ENCODE measurements at regions not wholly inside any gene's neighbourhood (a gene's known extent, or its start where the extent isn't known, plus 50 kb on each side); places are given as distances from the start of the nearest gene placed in this dataset.

DNA sequence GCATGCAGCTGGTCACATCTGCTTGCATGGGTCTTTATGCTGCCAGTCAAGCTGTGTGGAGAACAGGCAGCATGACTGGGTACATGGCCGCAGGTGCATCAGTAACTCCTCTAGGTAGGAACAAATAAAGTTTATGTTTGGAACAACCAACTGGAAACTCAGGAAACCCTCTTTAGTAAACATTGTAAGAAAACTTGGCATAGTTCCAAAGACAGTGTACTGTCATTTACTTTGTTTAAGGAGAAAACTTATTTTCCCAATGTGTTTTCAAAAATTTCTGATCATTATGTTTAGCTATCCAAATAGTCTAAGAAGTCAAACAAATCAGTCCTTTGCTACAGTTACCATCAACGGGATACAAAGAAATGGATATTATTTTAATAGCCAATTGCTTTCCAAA is 386.0 kb downstream of the CHSY3 start:
- H3K27ac Mint-ChIP-seq (ENCODE audit: low read depth, unreplicated experiment), result no peak overlapping the region
- H3K27me3 Mint-ChIP-seq (ENCODE audit: insufficient read depth, unreplicated experiment), result no peaks in the 10 kb centered on the region
- no TSS peak for BruUV-seq (replicated peaks)
- peak; percentile 27 for DNase-seq (ENCODE audit: unreplicated experiment)
- ChIA-PET POLR2A (interaction anchor here (0.5 to 1.2 kb wide), 4 partner anchors 13 to 179 kb away, joined by 3 read pairs; no protein-coding TSS in a partner anchor), CTCF (interaction anchor here (0.8 to 1.0 kb wide), 2 partner anchors 32 to 526 kb away, joined by 3 read pairs; no protein-coding TSS in a partner anchor)
- no peaks in the 10 kb centered on the region for H3K9me3 Mint-ChIP-seq (ENCODE audit: unreplicated experiment)
- TF ChIP-seq, protein P1, sequence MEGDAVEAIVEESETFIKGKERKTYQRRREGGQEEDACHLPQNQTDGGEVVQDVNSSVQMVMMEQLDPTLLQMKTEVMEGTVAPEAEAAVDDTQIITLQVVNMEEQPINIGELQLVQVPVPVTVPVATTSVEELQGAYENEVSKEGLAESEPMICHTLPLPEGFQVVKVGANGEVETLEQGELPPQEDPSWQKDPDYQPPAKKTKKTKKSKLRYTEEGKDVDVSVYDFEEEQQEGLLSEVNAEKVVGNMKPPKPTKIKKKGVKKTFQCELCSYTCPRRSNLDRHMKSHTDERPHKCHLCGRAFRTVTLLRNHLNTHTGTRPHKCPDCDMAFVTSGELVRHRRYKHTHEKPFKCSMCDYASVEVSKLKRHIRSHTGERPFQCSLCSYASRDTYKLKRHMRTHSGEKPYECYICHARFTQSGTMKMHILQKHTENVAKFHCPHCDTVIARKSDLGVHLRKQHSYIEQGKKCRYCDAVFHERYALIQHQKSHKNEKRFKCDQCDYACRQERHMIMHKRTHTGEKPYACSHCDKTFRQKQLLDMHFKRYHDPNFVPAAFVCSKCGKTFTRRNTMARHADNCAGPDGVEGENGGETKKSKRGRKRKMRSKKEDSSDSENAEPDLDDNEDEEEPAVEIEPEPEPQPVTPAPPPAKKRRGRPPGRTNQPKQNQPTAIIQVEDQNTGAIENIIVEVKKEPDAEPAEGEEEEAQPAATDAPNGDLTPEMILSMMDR (IDR thresholded peaks at IDR 0.05; ENCODE audit: unreplicated experiment), result no peak
- H3K36me3 Mint-ChIP-seq (ENCODE audit: insufficient read depth, unreplicated experiment), result no peaks in the 10 kb centered on the region
- peaks cover 22% of the 10 kb centered on the region for H3K4me1 Mint-ChIP-seq (ENCODE audit: insufficient read depth, unreplicated experiment)
- intact Hi-C loops (cut with micrococcal nuclease), result no loop called here
- no peak overlapping the region for H3K4me3 Mint-ChIP-seq (ENCODE audit: unreplicated experiment)

DNA sequence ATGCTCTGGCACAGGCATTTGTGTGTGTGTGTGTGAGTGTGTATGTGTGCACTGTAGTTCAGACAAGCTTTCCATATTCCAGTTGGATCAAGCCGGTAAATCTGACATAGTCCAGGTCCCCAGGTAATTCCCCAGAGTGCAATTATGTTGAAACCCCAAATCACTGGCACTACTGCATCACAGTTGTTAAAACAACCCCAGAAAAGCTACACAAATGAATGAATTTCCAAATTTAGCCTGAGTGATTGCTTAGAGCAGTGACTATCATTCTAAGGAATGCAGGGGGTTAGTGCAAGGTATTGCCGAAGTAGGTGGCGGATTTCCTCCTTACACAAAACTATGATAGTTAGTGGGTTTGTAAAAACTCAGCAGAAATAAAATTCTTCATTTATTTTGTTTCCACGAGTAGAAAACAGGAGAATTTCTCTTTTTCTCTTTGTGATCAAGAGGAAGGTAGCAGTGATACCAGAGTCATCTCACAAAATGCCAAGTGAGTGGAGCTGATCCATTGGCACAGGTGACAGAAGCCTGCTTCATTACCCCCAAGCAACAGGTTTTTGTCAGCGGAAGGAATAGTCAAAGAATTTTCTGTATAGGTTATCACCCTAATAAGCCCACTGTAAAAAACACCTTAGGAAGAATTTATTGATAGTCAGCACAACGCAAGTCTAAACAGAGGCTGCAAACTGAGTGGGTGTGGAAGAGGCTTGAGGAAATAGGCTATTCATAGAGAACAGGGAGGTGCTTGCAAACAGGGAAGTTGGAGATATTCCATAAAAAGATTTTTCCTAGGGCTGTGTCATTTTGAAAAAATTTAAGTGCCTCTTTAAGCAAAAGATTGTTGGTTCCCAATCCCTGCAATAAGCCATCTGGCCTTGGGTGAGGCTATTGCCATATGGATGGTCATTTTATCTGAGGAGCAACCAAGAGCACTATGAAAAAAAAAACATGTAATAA is 385.1 kb downstream of the CHSY3 start:
- H3K27me3 Mint-ChIP-seq (ENCODE audit: insufficient read depth, unreplicated experiment), result no peaks in the 10 kb centered on the region
- peaks cover 22% of the 10 kb centered on the region for H3K4me1 Mint-ChIP-seq (ENCODE audit: insufficient read depth, unreplicated experiment)
- no peaks in the 10 kb centered on the region for H3K36me3 Mint-ChIP-seq (ENCODE audit: insufficient read depth, unreplicated experiment)
- TF ChIP-seq, protein P1 (IDR thresholded peaks at IDR 0.05; ENCODE audit: unreplicated experiment), result no peak
- intact Hi-C loops (cut with micrococcal nuclease), result loop anchor here (2.0 to 10.0 kb wide), 2 partner anchors 43 to 435 kb away; no protein-coding TSS in a partner anchor
- peak; percentile 88 for DNase-seq (ENCODE audit: unreplicated experiment)
- H3K4me3 Mint-ChIP-seq (ENCODE audit: unreplicated experiment), result peak overlapping the region; percentile 66
- POLR2A ChIA-PET, result interaction anchor here (0.6 to 2.2 kb wide), 13 partner anchors 10 to 817 kb away, joined by 3 to 5 read pairs (median 3); no protein-coding TSS in a partner anchor
- BruUV-seq (replicated peaks), result TSS peak; percentile 48
- peak overlapping the region; percentile 73 for H3K27ac Mint-ChIP-seq (ENCODE audit: low read depth, unreplicated experiment)
- CTCF ChIA-PET, result interaction anchor here (0.6 to 1.2 kb wide), 5 partner anchors 10 to 423 kb away, joined by 3 to 4 read pairs (median 3); no protein-coding TSS in a partner anchor
- H3K9me3 Mint-ChIP-seq (ENCODE audit: unreplicated experiment), result no peaks in the 10 kb centered on the region

DNA sequence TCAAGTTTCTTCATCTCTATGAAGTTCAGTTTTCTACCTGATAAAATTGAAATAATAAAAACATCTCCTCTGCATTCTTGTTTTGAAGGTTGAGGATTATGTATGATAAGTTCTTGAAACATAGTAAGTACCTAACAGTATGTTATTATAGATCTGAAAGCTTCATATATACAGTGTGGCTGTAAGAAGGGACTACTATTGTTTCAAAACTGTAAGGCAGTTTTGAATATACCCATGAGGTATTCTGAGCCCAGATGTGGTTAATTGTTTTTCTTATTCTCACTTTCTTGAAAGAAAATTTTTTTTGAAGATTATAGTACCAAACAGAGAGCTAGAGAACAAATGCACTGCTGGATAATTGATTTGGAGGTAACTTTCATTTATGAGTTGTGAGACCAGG is 383.2 kb downstream of the CHSY3 start:
- DNase-seq (ENCODE audit: unreplicated experiment), result no peak
- no peak overlapping the region for H3K4me3 Mint-ChIP-seq (ENCODE audit: unreplicated experiment)
- H3K27ac Mint-ChIP-seq (ENCODE audit: low read depth, unreplicated experiment), result no peak overlapping the region
- TF ChIP-seq, protein P1 (IDR thresholded peaks at IDR 0.05; ENCODE audit: unreplicated experiment), result no peak
- no peaks in the 10 kb centered on the region for H3K36me3 Mint-ChIP-seq (ENCODE audit: insufficient read depth, unreplicated experiment)
- peaks cover 22% of the 10 kb centered on the region for H3K4me1 Mint-ChIP-seq (ENCODE audit: insufficient read depth, unreplicated experiment)
- no peaks in the 10 kb centered on the region for H3K9me3 Mint-ChIP-seq (ENCODE audit: unreplicated experiment)
- ChIA-PET POLR2A (interaction anchor here (2.2 kb wide), 1 partner anchor 17 kb away, joined by 4 read pairs; no protein-coding TSS in a partner anchor), CTCF (interaction anchor here (0.6 to 0.9 kb wide), 2 partner anchors 428 to 787 kb away, joined by 3 read pairs; no protein-coding TSS in a partner anchor)
- no TSS peak for BruUV-seq (replicated peaks)
- intact Hi-C loops (cut with micrococcal nuclease), result loop anchor here (10.0 kb wide), 1 partner anchor 437 kb away; no protein-coding TSS in a partner anchor
- H3K27me3 Mint-ChIP-seq (ENCODE audit: insufficient read depth, unreplicated experiment), result no peaks in the 10 kb centered on the region

DNA sequence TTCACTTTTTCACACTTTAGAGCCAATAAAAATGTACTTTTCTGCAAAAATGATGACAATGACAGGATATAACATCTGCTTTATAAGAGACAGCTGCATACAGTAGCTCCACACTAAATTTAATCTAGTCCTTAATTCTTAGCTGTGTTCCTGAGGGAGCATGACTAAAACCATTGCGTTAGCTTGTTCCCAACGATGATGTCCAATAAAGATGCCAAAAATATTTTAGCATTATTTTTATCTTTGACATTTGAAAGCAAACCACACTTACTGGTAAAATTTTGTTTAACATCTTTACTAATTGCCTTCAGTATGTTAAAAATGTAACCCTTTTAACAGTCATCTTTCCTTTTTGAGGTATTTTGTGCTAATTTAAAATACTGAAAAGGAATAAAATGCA is 382.7 kb downstream of the CHSY3 start:
- Mint-ChIP-seq H3K27ac (ENCODE audit: low read depth, unreplicated experiment) (no peak overlapping the region), H3K27me3 (ENCODE audit: insufficient read depth, unreplicated experiment) (no peaks in the 10 kb centered on the region), H3K4me1 (ENCODE audit: insufficient read depth, unreplicated experiment) (peaks cover 26% of the 10 kb centered on the region), H3K4me3 (ENCODE audit: unreplicated experiment) (no peak overlapping the region), H3K9me3 (ENCODE audit: unreplicated experiment) (no peaks in the 10 kb centered on the region), H3K36me3 (ENCODE audit: insufficient read depth, unreplicated experiment) (no peaks in the 10 kb centered on the region)
- CTCF ChIA-PET, result no interaction called here
- TF ChIP-seq, protein P1 (IDR thresholded peaks at IDR 0.05; ENCODE audit: unreplicated experiment), result no peak
- no peak for DNase-seq (ENCODE audit: unreplicated experiment)
- intact Hi-C loops (cut with micrococcal nuclease), result loop anchor here (10.0 kb wide), 1 partner anchor 438 kb away; no protein-coding TSS in a partner anchor
- POLR2A ChIA-PET, result no interaction called here
- no TSS peak for BruUV-seq (replicated peaks)
